OCI-LY1 (cell line): ENCODE measurements at regions not wholly inside any gene's neighbourhood (a gene's known extent, or its start where the extent isn't known, plus 50 kb on each side); places are given as distances from the start of the nearest gene placed in this dataset.

Experiments
- H2AFZ ChIP-seq: fragments of 200-600 bp; sonication (generic), shearing (Covaris generic); 2 replicates; pipeline ENCODE4 v1.6.0; 2014; ENCODE audit warnings: antibody characterized with exemption, mild to moderate bottlenecking, low read length
- H3F3A ChIP-seq: fragments of 200-600 bp; sonication (generic), shearing (Covaris generic); 2 replicates; pipeline ENCODE4 v1.6.0; 2014; ENCODE audit warnings: mild to moderate bottlenecking, antibody characterized with exemption, low read length, moderate library complexity; ENCODE audit not compliant: insufficient read depth
- H3K27ac ChIP-seq: fragments of 200-600 bp; sonication (generic); 2 replicates; pipeline ENCODE4 v1.5.1; 2014; ENCODE audit warnings: low read length, mixed run types, mild to moderate bottlenecking, low read depth; ENCODE audit not compliant: poor library complexity, severe bottlenecking
- H3K27me3 ChIP-seq: fragments of 200-600 bp; sonication (generic); 2 replicates; pipeline ENCODE4 v1.6.0; 2014; ENCODE audit warnings: antibody characterized with exemption, mild to moderate bottlenecking, low read length, moderate library complexity; ENCODE audit not compliant: insufficient read depth
- H3K36me3 ChIP-seq: fragments of 200-600 bp; sonication (generic); 2 replicates; pipeline ENCODE4 v1.6.1; 2014; ENCODE audit warnings: mild to moderate bottlenecking, antibody characterized with exemption, low read length, moderate library complexity, mixed read lengths; ENCODE audit not compliant: insufficient read depth
- H3K4me1 ChIP-seq: fragments of 200-600 bp; sonication (generic); 2 replicates; pipeline ENCODE4 v1.5.1; 2014; ENCODE audit warnings: mild to moderate bottlenecking, low read length, moderate library complexity; ENCODE audit not compliant: insufficient read depth, severe bottlenecking
- H3K4me2 ChIP-seq: fragments of 200-600 bp; sonication (generic), shearing (Covaris generic); 2 replicates; pipeline ENCODE4 v1.6.1; 2014; ENCODE audit warnings: low read length
- H3K4me3 ChIP-seq: fragments of 200-600 bp; sonication (generic); 2 replicates; pipeline ENCODE4 v1.5.1; 2014; ENCODE audit warnings: low read length, low read depth, mild to moderate bottlenecking, mixed read lengths; ENCODE audit not compliant: poor library complexity, severe bottlenecking
- H3K79me2 ChIP-seq: fragments of 200-600 bp; shearing (Covaris generic); 2 replicates; pipeline ENCODE4 v1.6.1; 2016; ENCODE audit warnings: mixed run types, low read length, mixed read lengths; ENCODE audit not compliant: insufficient read depth
- H3K9ac ChIP-seq: fragments of 200-600 bp; sonication (generic), shearing (Covaris generic); 2 replicates; pipeline ENCODE4 v1.6.1; 2014; ENCODE audit warnings: mild to moderate bottlenecking, low read length, mixed read lengths
- H3K9me2 ChIP-seq: fragments of 200-600 bp; sonication (generic), shearing (Covaris generic); 2 replicates; pipeline ENCODE4 v1.6.1; 2014; ENCODE audit warnings: low read depth, mild to moderate bottlenecking, low read length, mixed read lengths
- H3K9me3 ChIP-seq: fragments of 200-600 bp; shearing (Covaris generic); 2 replicates; pipeline ENCODE4 v1.6.1; 2014; ENCODE audit warnings: low read length, mixed read lengths
- H4K20me1 ChIP-seq: fragments of 200-600 bp; sonication (generic), shearing (Covaris generic); 2 replicates; pipeline ENCODE4 v1.6.0; 2016; ENCODE audit warnings: mild to moderate bottlenecking, low read length; ENCODE audit not compliant: insufficient read depth
- EZH2 ChIP-seq: fragments of 200-600 bp; sonication (generic), shearing (Covaris generic); IDR thresholded peaks from 2 replicates; pipeline ENCODE4 v1.8.0; 2017; ENCODE audit warnings: borderline replicate concordance, mixed run types, mild to moderate bottlenecking, antibody characterized with exemption, low read length, moderate library complexity, mixed read lengths
- TF ChIP-seq, protein P1 (sequence below): fragments of 200-600 bp; sonication (generic), shearing (Covaris generic); IDR thresholded peaks from 2 replicates; pipeline ENCODE4 v1.5.1; 2017; ENCODE audit warnings: mild to moderate bottlenecking, antibody characterized with exemption, low read length, moderate library complexity, mixed read lengths

DNA sequence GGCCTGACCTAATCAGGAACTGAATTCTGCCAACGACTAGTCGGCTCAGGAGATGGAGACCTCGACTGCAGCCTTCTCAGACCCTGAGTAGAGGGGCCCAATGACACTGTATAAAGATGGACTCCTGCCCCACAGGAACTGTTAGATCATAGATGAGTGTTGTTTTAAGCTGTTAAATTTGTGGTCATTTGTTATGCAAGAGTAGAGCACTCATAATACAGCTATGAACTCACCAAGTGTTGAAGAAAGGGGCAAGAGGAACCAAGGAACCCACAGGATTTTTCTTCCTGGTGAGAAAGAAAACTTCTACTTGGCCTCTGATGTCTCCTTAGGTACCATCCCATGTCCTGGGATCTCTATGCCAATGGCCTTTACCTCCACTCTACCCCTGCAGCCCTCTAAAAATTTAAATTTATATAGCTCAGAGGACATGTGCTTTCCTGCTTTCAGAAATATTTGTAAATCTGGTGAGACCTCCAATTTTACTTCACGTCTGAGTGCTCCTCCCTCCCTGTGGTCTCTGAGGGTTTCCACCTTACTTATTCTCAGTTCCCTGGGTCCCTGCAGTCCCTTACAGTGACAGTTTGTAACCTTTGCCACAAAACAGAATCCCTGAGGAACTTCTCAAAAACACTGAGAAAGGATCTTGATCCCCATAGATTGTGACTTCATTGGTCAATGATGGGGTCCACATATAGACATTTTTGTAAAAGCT, 256.3 kb upstream of the ARHGAP20 start:
- H3K9me2 ChIP-seq = no peaks in the 10 kb centered on the region
- H3K9me3 ChIP-seq = no peaks in the 10 kb centered on the region
- no peaks in the 10 kb centered on the region for H4K20me1 ChIP-seq
- no peaks in the 10 kb centered on the region for H3K27me3 ChIP-seq
- no peak overlapping the region for H3K4me3 ChIP-seq
- no peaks in the 10 kb centered on the region for H3K79me2 ChIP-seq
- no peaks in the 10 kb centered on the region for H3F3A ChIP-seq
- no peak overlapping the region for H3K4me2 ChIP-seq
- TF ChIP-seq, protein P1, sequence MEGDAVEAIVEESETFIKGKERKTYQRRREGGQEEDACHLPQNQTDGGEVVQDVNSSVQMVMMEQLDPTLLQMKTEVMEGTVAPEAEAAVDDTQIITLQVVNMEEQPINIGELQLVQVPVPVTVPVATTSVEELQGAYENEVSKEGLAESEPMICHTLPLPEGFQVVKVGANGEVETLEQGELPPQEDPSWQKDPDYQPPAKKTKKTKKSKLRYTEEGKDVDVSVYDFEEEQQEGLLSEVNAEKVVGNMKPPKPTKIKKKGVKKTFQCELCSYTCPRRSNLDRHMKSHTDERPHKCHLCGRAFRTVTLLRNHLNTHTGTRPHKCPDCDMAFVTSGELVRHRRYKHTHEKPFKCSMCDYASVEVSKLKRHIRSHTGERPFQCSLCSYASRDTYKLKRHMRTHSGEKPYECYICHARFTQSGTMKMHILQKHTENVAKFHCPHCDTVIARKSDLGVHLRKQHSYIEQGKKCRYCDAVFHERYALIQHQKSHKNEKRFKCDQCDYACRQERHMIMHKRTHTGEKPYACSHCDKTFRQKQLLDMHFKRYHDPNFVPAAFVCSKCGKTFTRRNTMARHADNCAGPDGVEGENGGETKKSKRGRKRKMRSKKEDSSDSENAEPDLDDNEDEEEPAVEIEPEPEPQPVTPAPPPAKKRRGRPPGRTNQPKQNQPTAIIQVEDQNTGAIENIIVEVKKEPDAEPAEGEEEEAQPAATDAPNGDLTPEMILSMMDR = no peak
- TF ChIP-seq EZH2 = no peak
- no peaks in the 10 kb centered on the region for H3K4me1 ChIP-seq
- no peaks in the 10 kb centered on the region for H3K36me3 ChIP-seq
- no peak overlapping the region for H2AFZ ChIP-seq
- no peak overlapping the region for H3K9ac ChIP-seq
- H3K27ac ChIP-seq = no peak overlapping the region

DNA sequence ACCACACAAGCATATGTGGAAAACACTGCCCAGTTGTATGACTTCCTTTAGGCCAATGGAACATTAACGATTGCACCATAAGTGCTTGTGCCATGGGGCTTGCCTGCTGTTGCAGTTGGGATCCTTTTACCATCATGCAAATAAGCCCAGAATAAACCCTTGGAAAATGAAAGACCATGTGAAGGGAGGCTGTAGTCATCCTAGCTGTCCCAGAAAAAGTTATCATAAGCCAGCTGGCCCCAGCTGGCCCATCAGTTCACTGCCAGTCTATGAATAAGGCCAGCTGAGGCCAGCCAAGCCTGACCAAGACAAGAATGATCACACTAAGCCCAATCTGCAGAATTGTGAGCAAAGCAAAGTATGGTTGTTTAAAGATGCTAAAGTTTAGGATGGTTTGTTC, 253.9 kb upstream of the ARHGAP20 start:
- H3K27me3 ChIP-seq = no peaks in the 10 kb centered on the region
- H2AFZ ChIP-seq = no peak overlapping the region
- no peaks in the 10 kb centered on the region for H4K20me1 ChIP-seq
- no peaks in the 10 kb centered on the region for H3F3A ChIP-seq
- H3K79me2 ChIP-seq = no peaks in the 10 kb centered on the region
- H3K36me3 ChIP-seq = no peaks in the 10 kb centered on the region
- no peak overlapping the region for H3K4me3 ChIP-seq
- H3K4me1 ChIP-seq = no peaks in the 10 kb centered on the region
- no peak overlapping the region for H3K27ac ChIP-seq
- H3K9ac ChIP-seq = no peak overlapping the region
- no peaks in the 10 kb centered on the region for H3K9me3 ChIP-seq
- no peak for TF ChIP-seq EZH2
- TF ChIP-seq, protein P1 = no peak
- H3K4me2 ChIP-seq = no peak overlapping the region
- H3K9me2 ChIP-seq = no peaks in the 10 kb centered on the region

DNA sequence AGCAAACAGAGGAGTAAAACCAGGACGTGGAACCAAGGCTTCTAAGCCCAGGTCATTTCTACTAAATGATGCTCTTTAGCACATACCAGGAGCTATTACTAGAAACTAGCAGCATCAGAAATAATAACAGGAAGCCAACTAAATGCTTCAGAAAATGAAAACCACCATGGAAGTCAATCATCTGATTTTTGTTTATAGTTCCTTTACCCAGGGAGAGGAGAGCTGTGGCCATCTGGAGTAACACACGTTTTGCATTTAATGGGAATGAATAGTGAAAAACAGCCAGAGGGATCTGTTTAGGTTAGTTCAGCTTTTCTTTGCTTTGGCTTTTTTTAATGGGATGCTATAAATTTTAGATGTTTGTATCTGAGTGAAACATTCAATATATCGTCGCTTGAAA, 250.7 kb upstream of the ARHGAP20 start:
- Histone ChIP-seq H3K36me3 (no peaks in the 10 kb centered on the region), H3F3A (no peaks in the 10 kb centered on the region), H3K9ac (no peak overlapping the region), H2AFZ (no peak overlapping the region), H3K9me2 (no peaks in the 10 kb centered on the region), H3K27me3 (no peaks in the 10 kb centered on the region), H3K27ac (no peak overlapping the region), H4K20me1 (no peaks in the 10 kb centered on the region), H3K4me1 (no peaks in the 10 kb centered on the region), H3K4me2 (no peak overlapping the region), H3K79me2 (no peaks in the 10 kb centered on the region), H3K4me3 (no peak overlapping the region), H3K9me3 (no peaks in the 10 kb centered on the region)
- no peak for TF ChIP-seq EZH2
- TF ChIP-seq, protein P1 = no peak
